HG02678 (cell line): ENCODE measurements at regions not wholly inside any gene's neighbourhood (a gene's known extent, or its start where the extent isn't known, plus 50 kb on each side); places are given as distances from the start of the nearest gene placed in this dataset.

Source experiments
- ATAC-seq: cut with Tn5 transposase; IDR thresholded peaks from one replicate; pipeline ENCODE4 v1.9.1; 2021; ENCODE audit warnings: mild to moderate bottlenecking, moderate library complexity; ENCODE audit not compliant: unreplicated experiment

DNA sequence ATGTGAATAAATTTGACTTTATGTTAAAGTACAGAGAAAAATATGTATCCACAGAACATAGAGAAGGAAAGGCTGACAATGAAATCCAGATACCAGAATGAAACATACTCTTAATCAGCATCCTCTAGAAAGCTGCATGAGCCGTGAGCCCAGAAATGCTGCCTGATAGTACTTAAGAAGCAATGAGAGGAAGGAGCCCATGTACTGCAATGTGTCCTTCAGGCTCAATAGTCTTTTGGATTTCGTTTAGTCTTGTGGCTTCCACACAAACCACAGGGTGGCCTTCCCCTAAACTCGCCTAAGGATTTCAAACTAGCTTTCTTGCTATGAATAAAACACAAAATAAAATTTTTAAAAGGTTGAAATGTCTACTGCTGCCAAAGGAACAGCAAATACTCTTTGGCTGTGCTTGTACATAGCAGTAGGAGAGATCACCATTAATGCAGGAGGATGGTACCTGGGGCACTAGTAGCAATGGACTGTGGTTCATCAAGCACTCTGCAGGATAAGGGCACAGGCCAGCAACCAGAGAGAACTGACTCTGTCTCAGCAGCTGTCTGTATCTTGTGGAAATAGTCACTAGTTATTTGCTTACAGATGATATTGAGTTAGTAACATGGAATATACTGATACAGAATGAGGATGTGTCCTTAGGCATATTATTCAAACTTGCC is 988.3 kb upstream of the LRFN5 start:
- ATAC-seq = no peak

DNA sequence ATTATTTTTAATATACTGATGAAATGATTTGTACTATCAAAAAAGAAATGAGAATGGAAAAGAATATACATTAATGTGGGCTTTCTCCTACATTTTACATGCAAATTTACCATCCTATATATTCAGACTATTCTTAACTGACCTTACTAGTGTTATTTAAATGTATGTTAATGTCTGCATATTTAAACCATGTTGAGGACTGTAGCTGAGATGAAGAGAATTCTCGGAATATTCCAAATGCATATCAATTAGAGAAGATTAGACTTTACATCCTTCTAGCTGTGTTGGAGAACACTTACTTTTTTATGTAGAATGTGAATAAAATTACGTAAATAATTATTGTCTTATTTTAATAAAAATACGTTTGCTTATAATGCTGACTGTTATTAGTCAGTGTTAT is 990.1 kb upstream of the LRFN5 start:
- ATAC-seq = no peak

- ATAC-seq = no peak
Observed at GRCh38 chr14:40601063-40601462, 1005.6 kb upstream of the LRFN5 start.

GRCh38 chr14:40599725-40600124 is 1007.0 kb upstream of the LRFN5 start:
- no peak for ATAC-seq

DNA sequence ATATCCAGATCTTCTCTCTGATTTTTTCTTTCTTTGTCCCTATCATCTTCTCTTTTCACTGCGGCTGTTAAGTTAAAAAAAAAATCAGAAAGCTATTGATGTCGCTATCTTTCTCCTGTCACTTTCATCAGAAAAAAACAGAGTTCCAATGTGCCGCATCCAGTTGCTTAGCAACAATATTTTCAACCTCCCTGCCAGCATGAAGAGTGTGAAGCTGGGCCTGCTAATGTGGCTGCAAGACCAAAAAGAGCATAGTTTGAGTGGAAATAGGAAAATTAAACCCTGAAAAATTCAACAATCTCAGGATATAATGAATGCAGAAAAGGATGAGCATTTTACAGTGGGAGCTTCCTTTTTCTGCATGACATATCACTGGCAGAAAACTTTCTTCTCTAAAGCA is 1025.4 kb upstream of the LRFN5 start:
- no peak for ATAC-seq

DNA sequence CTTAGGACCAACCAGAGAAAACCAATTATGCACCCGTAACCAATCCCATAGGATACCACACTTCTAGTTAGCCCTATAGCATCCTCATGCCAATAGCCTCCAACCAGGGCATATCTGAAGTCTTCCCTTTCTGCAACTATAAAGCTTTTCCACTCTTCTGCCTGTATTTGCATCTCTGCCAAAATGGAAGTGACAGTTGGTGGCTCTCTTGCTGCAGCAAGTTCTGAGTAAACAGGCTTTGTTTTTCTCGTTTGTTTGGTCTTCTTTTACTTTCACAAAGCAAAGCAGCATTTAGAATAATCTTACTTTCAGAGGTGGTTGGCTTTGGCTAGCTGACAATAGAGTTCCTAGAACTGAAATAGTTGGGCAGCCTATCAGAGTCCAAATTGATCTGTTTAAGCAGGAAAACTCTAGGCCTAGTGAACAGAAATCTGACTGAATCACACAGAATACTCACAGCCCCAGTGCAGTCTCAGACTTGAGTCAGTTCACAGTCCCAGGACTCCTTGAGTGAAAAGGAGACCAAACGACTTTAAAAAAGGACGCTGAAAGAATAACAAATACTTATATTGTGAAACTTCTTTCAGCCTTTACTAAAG is 1029.7 kb upstream of the LRFN5 start:
- no peak for ATAC-seq

GRCh38 chr14:40574780-40575179 is 1031.9 kb upstream of the LRFN5 start:
- ATAC-seq = no peak

DNA sequence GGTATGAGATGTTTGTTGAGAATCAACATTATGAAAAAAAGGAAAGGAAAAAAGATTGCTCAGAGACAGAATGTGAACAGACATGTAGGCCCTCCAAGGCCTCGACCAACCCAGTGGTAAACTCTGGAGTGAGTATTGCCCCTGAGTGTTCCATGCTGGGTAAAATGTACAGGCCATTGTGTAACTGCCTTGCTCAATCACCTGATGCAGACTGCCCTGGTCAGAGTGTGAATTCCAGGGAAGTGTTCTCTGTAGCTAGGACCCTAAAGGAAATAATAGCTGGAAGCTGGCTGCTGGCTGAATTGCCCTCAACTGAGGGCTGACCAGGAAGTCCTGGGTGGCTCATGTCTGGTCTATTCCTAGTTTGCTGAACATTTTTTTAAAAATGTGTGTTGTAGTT is 1081.4 kb upstream of the LRFN5 start:
- ATAC-seq = no peak

DNA sequence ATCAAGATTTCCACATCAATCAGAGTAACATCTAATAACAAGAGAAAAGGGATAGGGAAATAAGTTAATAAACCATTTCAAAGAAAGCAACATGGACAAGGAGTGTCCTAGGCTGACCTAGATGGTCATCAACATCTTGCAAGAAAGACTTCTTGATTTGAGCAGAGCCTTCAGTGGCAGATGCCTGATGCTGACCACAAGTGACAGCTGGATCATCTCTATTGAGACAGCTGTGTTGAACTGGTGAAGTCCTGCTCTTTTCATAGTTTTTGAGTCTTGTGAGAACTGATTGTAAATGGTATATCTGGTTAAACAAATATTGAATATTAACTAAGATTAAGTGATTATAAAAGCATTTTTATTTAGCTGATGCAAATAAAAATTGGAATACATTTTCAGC is 1083.6 kb upstream of the LRFN5 start:
- no peak for ATAC-seq

- ATAC-seq = no peak
Observed at GRCh38 chr14:40494483-40494882, 1062.2 kb upstream of the FBXO33 start.

DNA sequence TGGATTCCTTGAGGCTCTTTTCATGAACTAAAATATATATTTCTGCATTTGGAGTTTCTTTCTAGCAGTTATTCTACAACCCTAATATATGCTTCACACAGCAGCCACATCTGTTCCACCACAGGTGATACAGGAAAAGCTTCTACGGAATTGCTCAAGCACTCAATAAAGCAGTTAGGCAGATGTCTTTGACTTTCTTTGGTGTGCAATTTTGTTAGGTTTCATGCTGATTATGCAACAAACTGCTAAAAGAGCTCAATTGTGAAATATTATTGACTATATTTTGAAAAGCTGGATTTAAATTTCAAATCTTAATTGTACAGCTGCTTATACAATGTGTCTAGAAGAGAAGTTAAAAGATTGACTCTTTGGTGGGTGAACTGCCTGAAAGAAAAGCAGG is 1055.6 kb upstream of the FBXO33 start:
- no peak for ATAC-seq

DNA sequence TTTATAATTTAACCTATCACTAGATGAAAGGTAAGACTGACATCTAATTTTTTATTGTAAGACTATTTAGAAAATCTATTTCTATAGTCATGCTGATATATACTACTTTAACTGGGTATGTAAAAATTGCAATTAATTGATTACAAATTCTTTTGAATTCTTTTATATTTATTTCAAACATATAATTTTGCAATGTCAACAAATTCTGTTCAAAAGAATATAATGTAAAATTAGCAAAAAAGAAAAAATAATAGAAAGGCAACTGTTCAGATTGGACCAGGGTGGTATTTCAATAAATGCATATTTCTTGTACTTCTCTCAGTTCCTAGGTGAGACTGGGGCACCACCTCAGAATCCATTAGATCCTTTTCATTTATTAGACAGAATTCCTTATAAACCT is 1053.5 kb upstream of the FBXO33 start:
- ATAC-seq = no peak

- no peak for ATAC-seq
Observed at GRCh38 chr14:40476005-40476404, 1043.8 kb upstream of the FBXO33 start.

DNA sequence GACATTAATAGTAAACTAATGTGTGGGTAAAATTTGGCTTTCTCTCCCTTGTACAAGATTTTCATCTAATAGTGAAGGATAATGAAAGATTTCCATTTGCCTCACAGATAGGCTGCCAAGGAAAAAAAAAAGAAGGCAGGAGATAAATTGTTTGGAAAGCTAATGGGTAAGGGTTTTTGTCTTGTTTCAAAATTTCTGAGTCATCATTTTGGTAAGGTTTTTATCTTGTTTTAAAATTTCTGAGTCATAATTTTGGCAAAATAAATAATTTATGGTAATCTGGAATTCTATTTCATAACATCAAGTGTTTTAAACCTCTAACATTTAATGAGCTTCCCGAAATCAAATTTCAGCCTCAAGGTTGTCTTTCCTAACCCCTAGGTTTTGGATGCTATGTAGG is 1035.7 kb upstream of the FBXO33 start:
- ATAC-seq = no peak

- ATAC-seq = no peak
Observed at GRCh38 chr14:40464531-40464930, 1032.3 kb upstream of the FBXO33 start.

- ATAC-seq = no peak
Observed at GRCh38 chr14:40463886-40464285, 1031.7 kb upstream of the FBXO33 start.

GRCh38 chr14:40452674-40453073 is 1020.4 kb upstream of the FBXO33 start:
- ATAC-seq = no peak

GRCh38 chr14:40447017-40447416 is 1014.8 kb upstream of the FBXO33 start:
- no peak for ATAC-seq

- no peak for ATAC-seq
Observed at GRCh38 chr14:40445020-40445419, 1012.8 kb upstream of the FBXO33 start.

- ATAC-seq = no peak
Observed at GRCh38 chr14:40436551-40436950, 1004.3 kb upstream of the FBXO33 start.

GRCh38 chr14:40417777-40418401 is 985.7 kb upstream of the FBXO33 start:
- peak; percentile 84 for ATAC-seq

DNA sequence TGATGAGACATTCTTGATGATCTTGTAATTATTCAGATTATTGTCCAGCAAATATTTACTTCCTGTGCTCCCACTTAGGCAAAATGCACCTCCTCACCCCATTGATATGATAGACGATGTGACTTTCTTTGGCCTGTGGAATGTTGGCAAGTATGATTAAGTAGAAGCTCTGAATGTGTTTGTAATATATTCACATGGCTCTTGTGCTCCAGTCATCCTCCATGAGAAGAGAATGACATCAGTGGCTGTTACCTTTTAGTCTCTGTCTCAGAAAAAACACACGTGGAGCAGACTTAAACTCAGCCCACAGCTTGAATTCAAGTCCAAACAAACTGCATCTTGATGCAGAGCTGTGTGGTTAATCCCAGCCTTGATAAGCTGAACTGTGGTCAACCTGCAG is 984.3 kb upstream of the FBXO33 start:
- ATAC-seq = no peak

DNA sequence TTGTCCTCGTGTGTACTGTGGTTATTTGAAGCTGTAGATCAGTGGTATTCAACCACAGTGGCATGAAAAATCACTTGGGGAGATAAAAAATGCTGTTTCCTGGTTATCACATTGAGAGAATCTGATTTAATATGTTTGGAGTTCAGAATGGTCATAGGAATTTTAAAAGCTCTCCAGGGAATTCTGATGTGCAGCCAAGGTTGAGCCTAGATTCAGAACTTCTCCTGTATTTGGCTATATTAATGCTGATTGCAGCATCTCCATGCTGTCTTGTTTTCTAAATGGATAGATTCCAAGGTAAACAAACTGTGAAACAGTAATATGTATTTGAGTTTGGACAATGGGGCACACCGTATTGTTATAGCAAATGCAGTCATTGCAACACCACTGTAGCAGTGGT is 982.2 kb upstream of the FBXO33 start:
- no peak for ATAC-seq
